ENCODE measurements at regions not wholly inside any gene's neighbourhood (a gene's known extent, or its start where the extent isn't known, plus 50 kb on each side); places are given as distances from the start of the nearest gene placed in this dataset.

DNA sequence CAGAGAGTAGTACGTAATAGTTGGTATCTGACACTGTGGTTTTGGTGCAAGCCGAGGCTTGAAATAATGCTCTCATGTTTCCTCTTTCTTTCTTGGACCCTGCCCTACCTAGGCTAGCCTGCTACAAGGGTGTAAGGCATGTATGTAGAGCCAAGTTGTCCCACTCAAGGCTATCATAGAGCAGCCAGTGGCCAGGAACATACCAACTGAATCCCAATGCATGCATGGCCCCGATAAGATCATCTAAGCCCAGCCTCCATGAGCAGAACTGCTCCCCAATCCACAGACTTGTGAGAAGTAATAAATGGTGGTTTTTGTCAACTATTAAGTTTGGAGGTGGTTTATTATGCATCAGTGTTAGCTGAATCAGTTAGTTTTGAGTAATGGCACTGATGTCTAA, 250.2 kb downstream of the SH2D4B start:
- TF ChIP-seq POLR2AphosphoS5 (IDR thresholded peaks at IDR 0.05; ENCODE audit: borderline replicate concordance, low read depth, low read length) (no peak), FOXP2 (optimal IDR thresholded peaks at IDR 0.05; ENCODE audit: control extremely low read depth, extremely low read length, insufficient read depth) (no peak)
